HEK293 (cell line): ENCODE measurements at regions not wholly inside any gene's neighbourhood (a gene's known extent, or its start where the extent isn't known, plus 50 kb on each side); places are given as distances from the start of the nearest gene placed in this dataset.

Experiments
- CTCF ChIA-PET: fragments of 350-600 bp; formaldehyde crosslinking; extraction: SDS; loops from one replicate; lab custom pipeline; 2021; ENCODE audit warnings: antibody characterized with exemption; lab: Yijun Ruan, JAX
- POLR2A ChIA-PET: fragments of 300-600 bp; formaldehyde crosslinking; extraction: SDS; loops from one replicate; lab custom pipeline; 2020; ENCODE audit warnings: antibody characterized with exemption, inconsistent platforms; lab: Yijun Ruan, JAX
- H3K27ac ChIP-seq: fragments of 200-500 bp; sonication (Bioruptor generic); 2 replicates; pipeline ENCODE4 v1.5.1; 2014; ENCODE audit warnings: low read depth, low read length, control low read depth, inconsistent platforms; ENCODE audit errors: extremely low read depth
- H3K36me3 ChIP-seq, 2 experiments: fragments of 200-500 bp in 1 of 2; sonication (Bioruptor generic) in 1 of 2; 1 replicate in 1 of 2; 2 replicates in 1 of 2; pipeline ENCODE4 v1.5.1; 2014 to 2017; ENCODE audit warnings: inconsistent platforms in 2 of 2, low read length in 2 of 2; ENCODE audit not compliant: control insufficient read depth in 2 of 2, insufficient read depth in 1 of 2
- H3K4me1 ChIP-seq: fragments of 200-500 bp; sonication (Bioruptor generic); 2 replicates; pipeline ENCODE4 v1.5.1; 2014; ENCODE audit warnings: mild to moderate bottlenecking, low read length, inconsistent platforms; ENCODE audit not compliant: control insufficient read depth, insufficient read depth
- H3K4me3 ChIP-seq: 2 replicates; pipeline ENCODE4 v1.5.1; 2011; ENCODE audit warnings: low read depth, mild to moderate bottlenecking, control low read depth, low read length, moderate library complexity
- H3K9me3 ChIP-seq: fragments of 200-500 bp; sonication (Bioruptor generic); 2 replicates; pipeline ENCODE4 v1.5.1; 2014; ENCODE audit warnings: low read depth, low read length, inconsistent platforms; ENCODE audit not compliant: control insufficient read depth, insufficient read depth
- KLF16 ChIP-seq: fragments of 450-650 bp; formaldehyde crosslinking; IDR thresholded peaks from 2 replicates; pipeline ENCODE4 v1.5.1; 2017; ENCODE audit warnings: missing biosample characterization, missing genetic modification characterization
- KLF7 ChIP-seq: fragments of 450-650 bp; formaldehyde crosslinking; IDR thresholded peaks from 2 replicates; pipeline ENCODE4 v1.5.1; 2016; ENCODE audit warnings: missing biosample characterization, missing genetic modification characterization, borderline replicate concordance
- SP2 ChIP-seq: fragments of 450-650 bp; formaldehyde crosslinking; IDR thresholded peaks from 2 replicates; pipeline ENCODE4 v1.5.1; 2016; ENCODE audit warnings: missing biosample characterization, missing genetic modification characterization
- ZFP37 ChIP-seq: fragments of 450-650 bp; formaldehyde crosslinking; IDR thresholded peaks from 2 replicates; pipeline ENCODE4 v1.5.1; 2016; ENCODE audit warnings: missing biosample characterization, missing genetic modification characterization
- ZNF121 ChIP-seq: fragments of 450-650 bp; formaldehyde crosslinking; IDR thresholded peaks from 2 replicates; pipeline ENCODE4 v1.5.1; 2016; ENCODE audit warnings: missing biosample characterization, missing genetic modification characterization
- ZNF311 ChIP-seq: fragments of 450-650 bp; formaldehyde crosslinking; IDR thresholded peaks from 2 replicates; pipeline ENCODE4 v1.5.1; 2017; ENCODE audit warnings: missing biosample characterization, missing genetic modification characterization, borderline replicate concordance
- ZNF366 ChIP-seq: fragments of 450-650 bp; formaldehyde crosslinking; conservative IDR thresholded peaks from 2 replicates; pipeline ENCODE4 v1.5.1; 2016; ENCODE audit warnings: missing biosample characterization, missing genetic modification characterization
- ZNF394 ChIP-seq: fragments of 450-650 bp; formaldehyde crosslinking; IDR thresholded peaks from 2 replicates; pipeline ENCODE4 v1.5.1; 2016; ENCODE audit warnings: missing biosample characterization, missing genetic modification characterization, mild to moderate bottlenecking, moderate library complexity, borderline replicate concordance
- ZNF404 ChIP-seq: fragments of 450-650 bp; formaldehyde crosslinking; IDR thresholded peaks from 2 replicates; pipeline ENCODE4 v1.5.1; 2017; ENCODE audit warnings: missing biosample characterization, missing genetic modification characterization
- ZNF548 ChIP-seq: fragments of 450-650 bp; formaldehyde crosslinking; IDR thresholded peaks from 2 replicates; pipeline ENCODE4 v1.5.1; 2016; ENCODE audit warnings: missing biosample characterization, missing genetic modification characterization
- ZNF555 ChIP-seq: fragments of 450-650 bp; formaldehyde crosslinking; conservative IDR thresholded peaks from 2 replicates; pipeline ENCODE4 v1.5.1; 2017; ENCODE audit warnings: missing biosample characterization, mild to moderate bottlenecking, missing genetic modification characterization, inconsistent platforms
- ZNF600 ChIP-seq: fragments of 450-650 bp; formaldehyde crosslinking; IDR thresholded peaks from 2 replicates; pipeline ENCODE4 v1.5.1; 2016; ENCODE audit warnings: missing biosample characterization, missing genetic modification characterization
- ZNF654 ChIP-seq: fragments of 450-650 bp; formaldehyde crosslinking; IDR thresholded peaks from 2 replicates; pipeline ENCODE4 v1.5.1; 2016; ENCODE audit warnings: low read depth, missing biosample characterization, missing genetic modification characterization
- ZNF660 ChIP-seq: fragments of 450-650 bp; IDR thresholded peaks from 2 replicates; pipeline ENCODE4 v1.5.1; 2018; ENCODE audit warnings: missing biosample characterization, mild to moderate bottlenecking, missing genetic modification characterization
- ZNF747 ChIP-seq: fragments of 450-650 bp; formaldehyde crosslinking; IDR thresholded peaks from 2 replicates; pipeline ENCODE4 v1.5.1; 2016; ENCODE audit warnings: missing biosample characterization, missing genetic modification characterization
- ZNF776 ChIP-seq: fragments of 450-650 bp; formaldehyde crosslinking; IDR thresholded peaks from 2 replicates; pipeline ENCODE4 v1.5.0; 2017; ENCODE audit warnings: missing biosample characterization, missing genetic modification characterization, borderline replicate concordance
- ZNF792 ChIP-seq: fragments of 450-650 bp; formaldehyde crosslinking; IDR thresholded peaks from 2 replicates; pipeline ENCODE4 v1.5.1; 2016; ENCODE audit warnings: missing biosample characterization, missing genetic modification characterization
- ZNF843 ChIP-seq: fragments of 450-650 bp; formaldehyde crosslinking; IDR thresholded peaks from 2 replicates; pipeline ENCODE4 v1.5.1; 2016; ENCODE audit warnings: missing biosample characterization, missing genetic modification characterization
- ZSCAN18 ChIP-seq: fragments of 450-650 bp; formaldehyde crosslinking; IDR thresholded peaks from 2 replicates; pipeline ENCODE4 v1.5.1; 2016; ENCODE audit warnings: missing biosample characterization, missing genetic modification characterization
- ZSCAN30 ChIP-seq: fragments of 450-650 bp; IDR thresholded peaks from 2 replicates; pipeline ENCODE4 v1.5.1; 2018; ENCODE audit warnings: missing biosample characterization, mild to moderate bottlenecking, missing genetic modification characterization, moderate library complexity
- TF ChIP-seq, protein P1 (sequence below): fragments of 450-650 bp; formaldehyde crosslinking; conservative IDR thresholded peaks from 2 replicates; pipeline ENCODE4 v1.5.1; 2016; ENCODE audit warnings: low read depth, missing biosample characterization, missing genetic modification characterization
- TF ChIP-seq, protein P2 (sequence below): fragments of 450-650 bp; formaldehyde crosslinking; IDR thresholded peaks from 2 replicates; pipeline ENCODE4 v1.5.1; 2016; ENCODE audit warnings: missing biosample characterization, missing genetic modification characterization

DNA sequence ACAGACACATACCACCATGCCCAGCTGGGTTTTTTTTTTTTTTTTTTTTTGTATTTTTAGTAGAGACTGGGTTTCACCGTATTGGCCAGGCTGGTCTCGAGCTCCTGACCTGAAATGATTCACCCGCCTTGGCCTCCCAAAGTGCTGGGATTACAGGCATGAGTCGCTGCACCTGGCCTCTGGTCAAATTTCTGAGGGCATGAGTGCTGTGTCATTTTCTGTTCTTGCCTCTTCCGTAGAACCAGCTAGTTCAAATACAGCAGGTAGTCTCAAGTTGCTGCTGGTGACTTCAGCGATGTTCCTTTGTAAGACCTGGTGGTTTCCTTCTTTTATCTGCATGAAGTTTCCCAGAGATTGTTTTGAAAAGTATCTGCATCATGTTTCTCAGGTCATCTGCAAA lies 134.8 kb upstream of the SHH start:
- ChIA-PET CTCF (interaction anchor here (0.7 kb wide), 1 partner anchor 155 kb away, joined by 3 read pairs; no protein-coding TSS in a partner anchor), POLR2A (interaction anchor here (0.7 kb wide), 1 partner anchor 30 kb away, joined by 9 read pairs; no protein-coding TSS in a partner anchor)
- no peak for TF ChIP-seq ZNF843 (tag by site-specific recombination)
- TF ChIP-seq ZNF366 (tag by site-specific recombination), result no peak
- TF ChIP-seq ZSCAN18, result no peak
- TF ChIP-seq ZNF394 (tag by site-specific recombination), result no peak
- TF ChIP-seq, protein P1, sequence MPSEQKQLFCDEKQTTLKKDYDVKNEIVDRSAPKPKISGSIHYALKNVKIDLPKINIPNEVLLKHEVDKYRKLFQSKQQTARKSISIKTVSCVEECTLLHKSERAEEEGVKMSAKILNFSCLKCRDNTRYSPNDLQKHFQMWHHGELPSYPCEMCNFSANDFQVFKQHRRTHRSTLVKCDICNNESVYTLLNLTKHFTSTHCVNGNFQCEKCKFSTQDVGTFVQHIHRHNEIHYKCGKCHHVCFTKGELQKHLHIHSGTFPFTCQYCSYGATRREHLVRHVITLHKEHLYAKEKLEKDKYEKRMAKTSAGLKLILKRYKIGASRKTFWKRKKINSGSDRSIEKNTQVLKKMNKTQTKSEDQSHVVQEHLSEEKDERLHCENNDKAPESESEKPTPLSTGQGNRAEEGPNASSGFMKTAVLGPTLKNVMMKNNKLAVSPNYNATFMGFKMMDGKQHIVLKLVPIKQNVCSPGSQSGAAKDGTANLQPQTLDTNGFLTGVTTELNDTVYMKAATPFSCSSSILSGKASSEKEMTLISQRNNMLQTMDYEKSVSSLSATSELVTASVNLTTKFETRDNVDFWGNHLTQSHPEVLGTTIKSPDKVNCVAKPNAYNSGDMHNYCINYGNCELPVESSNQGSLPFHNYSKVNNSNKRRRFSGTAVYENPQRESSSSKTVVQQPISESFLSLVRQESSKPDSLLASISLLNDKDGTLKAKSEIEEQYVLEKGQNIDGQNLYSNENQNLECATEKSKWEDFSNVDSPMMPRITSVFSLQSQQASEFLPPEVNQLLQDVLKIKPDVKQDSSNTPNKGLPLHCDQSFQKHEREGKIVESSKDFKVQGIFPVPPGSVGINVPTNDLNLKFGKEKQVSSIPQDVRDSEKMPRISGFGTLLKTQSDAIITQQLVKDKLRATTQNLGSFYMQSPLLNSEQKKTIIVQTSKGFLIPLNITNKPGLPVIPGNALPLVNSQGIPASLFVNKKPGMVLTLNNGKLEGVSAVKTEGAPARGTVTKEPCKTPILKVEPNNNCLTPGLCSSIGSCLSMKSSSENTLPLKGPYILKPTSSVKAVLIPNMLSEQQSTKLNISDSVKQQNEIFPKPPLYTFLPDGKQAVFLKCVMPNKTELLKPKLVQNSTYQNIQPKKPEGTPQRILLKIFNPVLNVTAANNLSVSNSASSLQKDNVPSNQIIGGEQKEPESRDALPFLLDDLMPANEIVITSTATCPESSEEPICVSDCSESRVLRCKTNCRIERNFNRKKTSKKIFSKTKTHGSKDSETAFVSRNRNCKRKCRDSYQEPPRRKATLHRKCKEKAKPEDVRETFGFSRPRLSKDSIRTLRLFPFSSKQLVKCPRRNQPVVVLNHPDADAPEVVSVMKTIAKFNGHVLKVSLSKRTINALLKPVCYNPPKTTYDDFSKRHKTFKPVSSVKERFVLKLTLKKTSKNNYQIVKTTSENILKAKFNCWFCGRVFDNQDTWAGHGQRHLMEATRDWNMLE (tag by site-specific recombination), result no peak
- TF ChIP-seq KLF7 (tag by site-specific recombination), result no peak
- TF ChIP-seq ZSCAN30 (tag by site-specific recombination), result no peak
- TF ChIP-seq ZNF404 (tag by site-specific recombination), result no peak
- no peak for TF ChIP-seq ZNF311 (tag by site-specific recombination)
- no peak for TF ChIP-seq ZNF121 (tag by site-specific recombination)
- TF ChIP-seq ZNF747 (tag by site-specific recombination), result no peak
- TF ChIP-seq KLF16 (tag by site-specific recombination), result no peak
- no peak for TF ChIP-seq ZNF600 (tag by site-specific recombination)
- TF ChIP-seq ZNF555, result no peak
- TF ChIP-seq SP2 (tag by site-specific recombination), result no peak
- Histone ChIP-seq H3K9me3 (no peaks in the 10 kb centered on the region), H3K4me3 (no peak overlapping the region), H3K36me3 (no peaks in the 10 kb centered on the region), H3K27ac (no peak overlapping the region), H3K4me1 (no peaks in the 10 kb centered on the region)

DNA sequence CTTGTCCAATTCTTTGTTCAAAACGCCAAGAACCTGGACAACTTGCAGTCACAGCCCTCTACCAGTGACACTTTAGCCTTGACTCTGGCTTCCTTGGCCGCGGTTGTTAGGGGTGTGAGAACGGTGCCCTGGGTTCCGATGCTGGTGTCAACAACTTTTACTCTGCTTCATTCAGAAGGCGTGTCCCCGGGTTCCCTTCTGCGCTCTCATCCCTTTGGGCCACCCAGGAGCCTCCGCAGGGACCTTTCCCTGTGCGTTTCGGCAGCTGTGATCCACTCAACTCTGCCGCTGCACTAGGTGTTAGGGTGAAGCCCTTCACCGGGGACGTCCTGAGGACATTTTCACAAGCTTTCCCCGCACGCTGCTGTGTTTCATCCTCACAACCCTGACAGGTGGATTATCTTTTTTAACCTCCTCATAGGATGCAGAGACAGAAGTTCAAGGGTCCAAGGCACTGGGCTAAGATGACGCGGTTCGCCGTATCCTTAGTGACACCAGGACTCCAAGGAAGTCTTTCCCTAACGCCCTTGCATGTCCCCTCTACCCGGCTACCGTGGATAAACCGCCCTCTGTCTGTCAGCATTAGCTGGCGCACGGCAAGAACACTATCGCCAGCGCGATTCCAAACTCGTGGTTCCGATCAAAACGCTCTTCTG lies 133.5 kb upstream of the SHH start:
- Histone ChIP-seq H3K4me1 (no peaks in the 10 kb centered on the region), H3K36me3 (no peaks in the 10 kb centered on the region)
- TF ChIP-seq ZNF548 (tag by site-specific recombination) (no peak), ZNF792 (tag by site-specific recombination) (no peak), ZFP37 (no peak), ZNF654 (tag by site-specific recombination) (no peak), ZNF776 (tag by site-specific recombination) (no peak), ZNF660 (tag by site-specific recombination) (no peak)
- TF ChIP-seq, protein P2, sequence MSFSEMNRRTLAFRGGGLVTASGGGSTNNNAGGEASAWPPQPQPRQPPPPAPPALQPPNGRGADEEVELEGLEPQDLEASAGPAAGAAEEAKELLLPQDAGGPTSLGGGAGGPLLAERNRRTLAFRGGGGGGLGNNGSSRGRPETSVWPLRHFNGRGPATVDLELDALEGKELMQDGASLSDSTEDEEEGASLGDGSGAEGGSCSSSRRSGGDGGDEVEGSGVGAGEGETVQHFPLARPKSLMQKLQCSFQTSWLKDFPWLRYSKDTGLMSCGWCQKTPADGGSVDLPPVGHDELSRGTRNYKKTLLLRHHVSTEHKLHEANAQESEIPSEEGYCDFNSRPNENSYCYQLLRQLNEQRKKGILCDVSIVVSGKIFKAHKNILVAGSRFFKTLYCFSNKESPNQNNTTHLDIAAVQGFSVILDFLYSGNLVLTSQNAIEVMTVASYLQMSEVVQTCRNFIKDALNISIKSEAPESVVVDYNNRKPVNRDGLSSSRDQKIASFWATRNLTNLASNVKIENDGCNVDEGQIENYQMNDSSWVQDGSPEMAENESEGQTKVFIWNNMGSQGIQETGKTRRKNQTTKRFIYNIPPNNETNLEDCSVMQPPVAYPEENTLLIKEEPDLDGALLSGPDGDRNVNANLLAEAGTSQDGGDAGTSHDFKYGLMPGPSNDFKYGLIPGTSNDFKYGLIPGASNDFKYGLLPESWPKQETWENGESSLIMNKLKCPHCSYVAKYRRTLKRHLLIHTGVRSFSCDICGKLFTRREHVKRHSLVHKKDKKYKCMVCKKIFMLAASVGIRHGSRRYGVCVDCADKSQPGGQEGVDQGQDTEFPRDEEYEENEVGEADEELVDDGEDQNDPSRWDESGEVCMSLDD (tag by site-specific recombination), result no peak
- TF ChIP-seq, all 188 proteins: peak for 0
- CTCF ChIA-PET, result no interaction called here
- H3K27ac ChIP-seq, result no peak overlapping the region
- H3K9me3 ChIP-seq, result no peaks in the 10 kb centered on the region
- POLR2A ChIA-PET, result no interaction called here
- no peak overlapping the region for H3K4me3 ChIP-seq
